H1 (cell line): ENCODE measurements at regions not wholly inside any gene's neighbourhood (a gene's known extent, or its start where the extent isn't known, plus 50 kb on each side); places are given as distances from the start of the nearest gene placed in this dataset.

Source experiments
- CTCF ChIA-PET: fragments of 300-600 bp; sonication (Branson Sonifier 250); formaldehyde crosslinking; loops from one replicate; lab custom pipeline; 2021; ENCODE audit not compliant: partially characterized antibody; lab: Charles Lee
- POLR2A ChIA-PET: fragments of 300-600 bp; sonication (Branson Sonifier 250); formaldehyde crosslinking; loops from one replicate; lab custom pipeline; 2021; ENCODE audit warnings: inconsistent platforms; ENCODE audit not compliant: partially characterized antibody; lab: Charles Lee
- DNase-seq, 2 experiments: peaks; one replicate each; pipeline versions ENCODE4 v3.0.0 to v3.0.0-alpha.2; 2010 to 2022; ENCODE audit warnings: low spot score in 2 of 2, low read depth in 1 of 2, mixed read lengths in 1 of 2
- FAIRE-seq: peaks from 2 replicates; lab custom pipeline; 2011; peaks lifted over from hg19 to GRCh38; lab: Jason Lieb, UNC
- H2AFZ ChIP-seq: 2 replicates; pipeline ENCODE4 v1.8.1; 2012; ENCODE audit warnings: low read length, inconsistent platforms
- H2AK5ac ChIP-seq: 2 replicates; pipeline ENCODE4 v1.6.1; 2013; ENCODE audit warnings: low read depth, low read length
- H2BK120ac ChIP-seq: replicated peaks from 2 replicates; pipeline ENCODE3; 2013; ENCODE audit warnings: low read depth, low read length, inconsistent platforms
- H2BK12ac ChIP-seq: 2 replicates; pipeline ENCODE4 v1.6.1; 2013; ENCODE audit warnings: low read depth, low read length
- H2BK15ac ChIP-seq: 2 replicates; pipeline ENCODE4 v1.6.1; 2013; ENCODE audit warnings: low read length
- H2BK20ac ChIP-seq: 2 replicates; pipeline ENCODE4 v1.6.1; 2013; ENCODE audit warnings: low read length
- H2BK5ac ChIP-seq: 2 replicates; pipeline ENCODE4 v1.6.1; 2013; ENCODE audit warnings: low read depth, low read length
- H3K14ac ChIP-seq: 2 replicates; pipeline ENCODE4 v1.6.1; 2013; ENCODE audit warnings: inconsistent platforms; ENCODE audit not compliant: insufficient read length
- H3K18ac ChIP-seq: 2 replicates; pipeline ENCODE4 v1.6.1; 2013; ENCODE audit warnings: low read length; ENCODE audit errors: extremely low read depth
- H3K23ac ChIP-seq: 2 replicates; pipeline ENCODE4 v1.6.1; 2013; ENCODE audit warnings: inconsistent platforms; ENCODE audit not compliant: insufficient read length
- H3K23me2 ChIP-seq: 2 replicates; pipeline ENCODE4 v1.6.1; 2013; ENCODE audit warnings: low read depth, low read length
- H3K27ac ChIP-seq: 2 replicates; pipeline ENCODE4 v1.6.1; 2011; ENCODE audit warnings: low read depth, low read length, inconsistent platforms
- H3K27me3 ChIP-seq, 4 experiments: replicated peaks in 1 of 4; 1 replicate in 1 of 4; 2 replicates in 3 of 4; pipeline versions ENCODE4 v1.6.1 to v1.8.1; 2011 to 2013; ENCODE audit warnings: low read length in 3 of 4, mild to moderate bottlenecking in 3 of 4, inconsistent platforms in 2 of 4, mixed read lengths in 2 of 4, moderate library complexity in 1 of 4; ENCODE audit not compliant: control insufficient read depth in 3 of 4, insufficient read depth in 3 of 4; ENCODE audit errors: extremely low read depth in 1 of 4
- H3K36me3 ChIP-seq, 4 experiments: 2 replicates each; pipeline versions ENCODE4 v1.6.1 to v1.8.1; 2011 to 2013; ENCODE audit warnings: mild to moderate bottlenecking in 4 of 4, low read length in 3 of 4, moderate library complexity in 2 of 4, control low read depth in 1 of 4, inconsistent platforms in 1 of 4; ENCODE audit not compliant: insufficient read depth in 4 of 4, control insufficient read depth in 2 of 4
- H3K4ac ChIP-seq: replicated peaks from 2 replicates; pipeline ENCODE3; 2013; ENCODE audit warnings: low read length, low read depth, mixed read lengths, inconsistent platforms; ENCODE audit not compliant: insufficient read length
- H3K4me1 ChIP-seq, 4 experiments: replicated peaks in 1 of 4; 1 replicate in 1 of 4; 2 replicates in 3 of 4; pipeline versions ENCODE4 v1.6.1 to v1.8.1; 2011 to 2013; ENCODE audit warnings: low read length in 3 of 4, inconsistent platforms in 2 of 4, mixed read lengths in 1 of 4; ENCODE audit not compliant: insufficient read depth in 4 of 4, control insufficient read depth in 3 of 4
- H3K4me2 ChIP-seq, 2 experiments: 2 replicates each; pipeline versions ENCODE4 v1.6.1 to v1.8.1; 2011 to 2013; ENCODE audit warnings: low read depth in 2 of 2, low read length in 2 of 2, control low read depth in 1 of 2, inconsistent platforms in 1 of 2, mild to moderate bottlenecking in 1 of 2; ENCODE audit not compliant: insufficient read depth in 1 of 2
- H3K4me3 ChIP-seq, 4 experiments: fragments of 200-600, 300-600 bp in 1 of 4; sonication (generic), shearing (Covaris generic), sonication (Bioruptor Twin) in 1 of 4; 2 replicates each; pipeline versions ENCODE4 v1.5.1 to v1.8.1; 2011 to 2016; ENCODE audit warnings: low read length in 4 of 4, low read depth in 3 of 4, control low read depth in 2 of 4, inconsistent platforms in 2 of 4, mild to moderate bottlenecking in 2 of 4, mixed read lengths in 1 of 4, moderate library complexity in 1 of 4; ENCODE audit not compliant: insufficient read depth in 2 of 4; ENCODE audit errors: extremely low read depth in 1 of 4
- H3K56ac ChIP-seq: replicated peaks from 2 replicates; pipeline ENCODE3; 2013; ENCODE audit warnings: low read depth, mild to moderate bottlenecking, mixed read lengths, low read length, inconsistent platforms; ENCODE audit not compliant: insufficient read length
- H3K79me1 ChIP-seq: 2 replicates; pipeline ENCODE4 v1.6.1; 2013; ENCODE audit warnings: low read depth, low read length, control low read depth
- H3K79me2 ChIP-seq, 2 experiments: 2 replicates each; pipeline versions ENCODE4 v1.6.1 to v1.8.1; 2012 to 2013; ENCODE audit warnings: low read length in 2 of 2, mild to moderate bottlenecking in 2 of 2, inconsistent platforms in 1 of 2; ENCODE audit not compliant: insufficient read depth in 2 of 2, control insufficient read depth in 1 of 2
- H3K9ac ChIP-seq, 4 experiments: replicated peaks in 1 of 4; 1 replicate in 1 of 4; 2 replicates in 3 of 4; pipeline versions ENCODE4 v1.6.1 to v1.8.1; 2011 to 2013; ENCODE audit warnings: low read depth in 3 of 4, low read length in 3 of 4, control low read depth in 2 of 4, mild to moderate bottlenecking in 2 of 4, moderate library complexity in 2 of 4, inconsistent platforms in 1 of 4; ENCODE audit errors: extremely low read depth in 1 of 4
- H3K9me3 ChIP-seq, 2 experiments: 2 replicates each; pipeline versions ENCODE4 v1.6.1 to v1.8.1; 2012 to 2013; ENCODE audit warnings: mild to moderate bottlenecking in 2 of 2, moderate library complexity in 2 of 2, control low read depth in 1 of 2, inconsistent platforms in 1 of 2, low read depth in 1 of 2, low read length in 1 of 2, mixed read lengths in 1 of 2; ENCODE audit not compliant: insufficient read depth in 2 of 2
- H4K20me1 ChIP-seq, 2 experiments: replicated peaks in 1 of 2; 2 replicates each; pipeline versions ENCODE3 to v1.8.1; 2011 to 2013; ENCODE audit warnings: inconsistent platforms in 2 of 2, low read length in 2 of 2, mild to moderate bottlenecking in 1 of 2; ENCODE audit not compliant: insufficient read depth in 2 of 2, control insufficient read depth in 1 of 2
- H4K5ac ChIP-seq: 2 replicates; pipeline ENCODE4 v1.6.1; 2013; ENCODE audit warnings: low read length, low read depth, mixed read lengths, inconsistent platforms; ENCODE audit not compliant: insufficient read length
- H4K8ac ChIP-seq: 2 replicates; pipeline ENCODE4 v1.8.0; 2013; ENCODE audit warnings: mild to moderate bottlenecking, moderate library complexity, low read length, inconsistent platforms; ENCODE audit not compliant: insufficient read depth; ENCODE audit errors: extremely low read depth
- H4K91ac ChIP-seq: replicated peaks from 2 replicates; pipeline ENCODE3; 2013; ENCODE audit warnings: low read length, mixed read lengths, inconsistent platforms; ENCODE audit not compliant: insufficient read length
- ATF2 ChIP-seq: IDR thresholded peaks from 2 replicates; pipeline ENCODE4 v1.6.1; 2012; ENCODE audit warnings: low read length, inconsistent platforms
- BACH1 ChIP-seq: IDR thresholded peaks from 2 replicates; pipeline ENCODE4 v1.6.1; 2012; ENCODE audit warnings: low read length, improper control_type of control experiment
- E2F6 ChIP-seq: IDR thresholded peaks from 2 replicates; pipeline ENCODE4 v1.6.1; 2012; ENCODE audit warnings: inconsistent platforms
- FOSL1 ChIP-seq: IDR thresholded peaks from 2 replicates; pipeline ENCODE4 v1.6.1; 2011; ENCODE audit warnings: mild to moderate bottlenecking, low read depth, low read length, moderate library complexity; ENCODE audit not compliant: insufficient read depth
- JUN ChIP-seq: IDR thresholded peaks from 2 replicates; pipeline ENCODE4 v1.6.1; 2011; ENCODE audit warnings: low read depth, mild to moderate bottlenecking, improper control_type of control experiment, low read length
- MAFK ChIP-seq: IDR thresholded peaks from 2 replicates; pipeline ENCODE4 v1.6.1; 2012; ENCODE audit warnings: low read depth, mild to moderate bottlenecking, improper control_type of control experiment, low read length
- SIX5 ChIP-seq: IDR thresholded peaks from 2 replicates; pipeline ENCODE4 v1.6.1; 2011; ENCODE audit warnings: mild to moderate bottlenecking, low read depth, low read length
- whole genome bisulfite sequencing, 2 experiments: shearing (Covaris generic) in 1 of 2; methylation state at CpG; one replicate each; pipeline versions ENCODE4 v1.1.6 to v1.1.7; 2013 to 2015; ENCODE audit warnings: low lambda C conversion rate in 2 of 2, mixed read lengths in 2 of 2, inconsistent platforms in 1 of 2, low coverage in 1 of 2, missing lambda C conversion rate in 1 of 2; ENCODE audit not compliant: insufficient replicate concordance in 2 of 2, insufficient coverage in 1 of 2, insufficient read length in 1 of 2; ENCODE audit errors: extremely low coverage in 1 of 2, missing lambda C conversion rate in 1 of 2; 5-methylcytosine and 5-hydroxymethylcytosine counted together
- TF ChIP-seq, protein P1 (sequence below): IDR thresholded peaks from 2 replicates; pipeline ENCODE4 v1.6.1; 2011; ENCODE audit warnings: low read depth, mild to moderate bottlenecking, low read length; ENCODE audit not compliant: insufficient read depth

GRCh38 chr11:70505761-70506657 lies 107.7 kb downstream of the CTTN start:
- Histone ChIP-seq H3K14ac (no peak overlapping the region), H4K91ac (no peak overlapping the region), H3K4ac (no peak overlapping the region), H3K9ac (no peak overlapping the region), H2AK5ac (no peak overlapping the region), H2BK15ac (no peak overlapping the region), H2AFZ (no peak overlapping the region), H2BK20ac (no peak overlapping the region), H2BK120ac (no peak overlapping the region), H4K20me1 (peaks cover 4 to 12% of the 10 kb centered on the region in 2 experiments), H3K23me2 (no peaks in the 10 kb centered on the region), H3K36me3 (no peaks in the 10 kb centered on the region), H3K79me1 (peaks cover 8% of the 10 kb centered on the region; the same call in 1 of the 2 replicates), H3K56ac (no peak overlapping the region), H2BK5ac (no peak overlapping the region; the same call in 1 of the 2 replicates), H3K27me3 (no peaks in the 10 kb centered on the region), H4K5ac (no peak overlapping the region), H3K4me3 (no peak overlapping the region), H3K27ac (no peak overlapping the region), H2BK12ac (no peak overlapping the region; the same call in 1 of the 2 replicates), H4K8ac (no peak overlapping the region), H3K18ac (no peak overlapping the region), H3K9me3 (no peaks in the 10 kb centered on the region), H3K79me2 (no peaks in the 10 kb centered on the region), H3K4me1 (peaks cover 3 to 12% (median 6%) of the 10 kb centered on the region in 4 experiments; a peak in 6 of 7 replicates), H3K23ac (no peak overlapping the region), H3K4me2 (no peak overlapping the region)
- ChIA-PET POLR2A (interaction anchor here (1.1 to 1.7 kb wide), 2 partner anchors 102 to 741 kb away, joined by 3 to 5 read pairs; no protein-coding TSS in a partner anchor), CTCF (interaction anchor here (0.6 to 12.0 kb wide), 8 partner anchors 10 to 250 kb away, joined by 3 to 150 read pairs (median 3); no protein-coding TSS in a partner anchor)
- DNase-seq: no peak
- no peak for FAIRE-seq
- 94% methylated on average over 13 of the region's 15 CpGs; no CpG with 5 or more reads in 1 of the 2 experiments for WGBS, 2 experiments
- TF ChIP-seq, protein P1, sequence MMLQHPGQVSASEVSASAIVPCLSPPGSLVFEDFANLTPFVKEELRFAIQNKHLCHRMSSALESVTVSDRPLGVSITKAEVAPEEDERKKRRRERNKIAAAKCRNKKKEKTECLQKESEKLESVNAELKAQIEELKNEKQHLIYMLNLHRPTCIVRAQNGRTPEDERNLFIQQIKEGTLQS: no peak
- TF ChIP-seq MAFK (no peak), JUN (no peak), FOSL1 (no peak), SIX5 (no peak), BACH1 (no peak), ATF2 (no peak), E2F6 (no peak)
